AG08395 (cell line): ENCODE measurements at regions not wholly inside any gene's neighbourhood (a gene's known extent, or its start where the extent isn't known, plus 50 kb on each side); places are given as distances from the start of the nearest gene placed in this dataset.

Source experiments
- DNase-seq: peaks from one replicate; pipeline ENCODE4 v3.0.0; 2012; ENCODE audit warnings: mixed read lengths, low spot score

- no peak for DNase-seq
These were observed 282.9 kb upstream of the ZPLD1 start for GRCh38 chr3:102151935-102152334.

DNA sequence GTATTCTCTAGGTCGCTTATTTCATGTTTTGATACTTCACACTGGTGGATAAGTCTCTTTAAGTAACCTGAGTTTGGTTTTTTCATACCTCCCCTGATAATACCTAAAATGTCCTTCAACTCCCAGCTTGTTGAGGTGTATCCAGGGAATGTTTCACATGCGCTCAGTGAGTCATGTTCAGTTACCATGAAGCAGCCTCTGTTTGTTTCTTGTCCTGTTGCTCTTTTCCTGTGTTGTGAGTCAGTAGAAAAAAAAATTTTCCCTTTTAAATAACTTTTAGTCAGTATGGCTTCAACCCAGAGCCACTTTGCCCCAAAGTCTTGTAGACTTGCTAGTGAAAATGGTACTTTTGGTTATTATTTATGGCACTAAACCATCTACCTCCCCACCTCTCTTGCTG lies 278.4 kb upstream of the ZPLD1 start:
- peak; percentile 79 for DNase-seq

DNA sequence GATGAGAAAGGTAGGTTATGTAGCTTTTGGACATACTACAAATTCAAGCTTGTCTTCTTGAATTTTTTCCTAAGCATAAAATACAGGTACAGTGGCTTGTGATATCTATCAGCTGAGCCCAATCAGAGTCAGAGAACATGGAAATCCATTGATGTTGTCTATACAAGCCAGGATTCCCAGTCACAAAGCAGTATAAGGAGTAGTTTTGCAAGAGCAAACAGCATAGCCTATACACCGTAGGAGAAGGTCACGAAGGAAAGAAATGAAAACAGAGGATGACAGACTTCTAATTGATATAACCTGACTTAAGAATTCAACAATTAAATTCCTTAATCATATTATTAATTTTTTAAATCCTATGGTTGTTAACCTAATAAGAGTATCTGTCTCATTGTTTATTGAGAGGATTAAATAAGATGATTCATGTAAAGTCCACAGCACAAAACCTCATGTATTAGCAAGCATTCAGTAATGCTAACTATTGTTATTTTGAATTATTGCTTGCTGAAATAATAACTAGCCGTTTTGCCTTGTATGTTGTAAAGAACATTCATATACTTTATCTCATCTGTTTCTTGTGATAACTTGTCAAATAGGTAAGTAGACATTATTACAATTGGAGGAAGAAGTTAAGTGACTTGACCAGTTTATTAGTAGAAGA lies 276.6 kb upstream of the ZPLD1 start:
- DNase-seq, result no peak

DNA sequence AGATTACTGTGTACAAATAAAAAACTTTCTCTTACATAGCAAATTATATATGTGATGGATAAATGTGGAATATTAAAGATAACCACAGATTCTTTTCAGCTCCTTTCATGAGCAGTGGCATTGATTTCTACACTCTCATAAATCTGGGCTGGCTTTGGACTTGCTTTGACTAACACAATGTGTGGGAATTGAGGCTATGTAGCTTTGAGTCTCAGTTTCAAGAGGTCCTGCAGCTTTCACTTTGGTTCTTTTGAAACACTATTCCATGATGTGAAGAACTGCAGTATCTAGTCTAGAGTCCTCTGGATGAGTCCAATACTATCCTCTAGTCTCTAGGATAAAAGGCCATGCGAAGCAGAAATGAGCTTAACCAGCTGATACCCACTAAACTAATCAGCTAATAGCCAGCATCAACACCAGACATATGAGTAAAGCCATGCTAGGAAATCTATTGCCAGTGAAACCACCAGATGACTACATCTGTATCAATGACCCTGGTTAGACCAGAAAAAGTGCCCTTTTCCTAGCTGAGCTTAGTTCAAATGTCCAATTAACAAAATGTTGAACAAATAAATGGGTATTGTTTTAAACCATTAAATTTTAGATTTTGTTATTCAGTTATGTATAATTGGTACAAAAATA lies 274.9 kb upstream of the ZPLD1 start:
- DNase-seq, result no peak

DNA sequence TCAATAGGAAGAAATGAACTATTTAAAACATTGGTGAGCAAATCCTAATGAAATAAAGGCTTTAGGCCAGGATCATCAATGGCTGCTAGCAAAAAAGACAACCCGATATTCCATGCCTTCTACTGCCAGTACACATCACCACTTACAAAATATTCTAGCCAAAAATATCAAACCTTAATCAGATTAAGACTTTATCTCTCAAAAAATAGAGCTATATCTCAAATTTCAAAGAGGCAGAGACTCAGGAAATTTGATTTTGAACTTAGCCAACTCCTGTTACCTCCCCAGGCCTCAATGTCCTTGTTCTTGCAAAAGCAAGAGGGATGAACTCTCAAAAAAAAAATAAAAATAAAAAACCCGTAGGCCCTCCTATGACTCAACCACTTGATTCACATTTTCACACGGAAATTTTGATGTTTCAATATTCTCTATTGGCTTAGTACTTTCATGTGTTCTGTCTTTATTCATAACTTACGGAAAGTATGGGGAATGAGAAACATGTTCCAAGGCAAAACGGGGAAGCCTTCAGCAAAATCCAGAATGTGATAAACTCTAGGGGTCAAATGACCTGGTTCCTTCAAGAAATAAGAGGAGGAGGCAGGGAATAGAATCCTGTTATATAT lies 273.3 kb upstream of the ZPLD1 start:
- no peak for DNase-seq

GRCh38 chr3:102162251-102162650 lies 272.6 kb upstream of the ZPLD1 start:
- DNase-seq, result no peak

- no peak for DNase-seq
These were observed 271.6 kb upstream of the ZPLD1 start for GRCh38 chr3:102163039-102163817.

DNA sequence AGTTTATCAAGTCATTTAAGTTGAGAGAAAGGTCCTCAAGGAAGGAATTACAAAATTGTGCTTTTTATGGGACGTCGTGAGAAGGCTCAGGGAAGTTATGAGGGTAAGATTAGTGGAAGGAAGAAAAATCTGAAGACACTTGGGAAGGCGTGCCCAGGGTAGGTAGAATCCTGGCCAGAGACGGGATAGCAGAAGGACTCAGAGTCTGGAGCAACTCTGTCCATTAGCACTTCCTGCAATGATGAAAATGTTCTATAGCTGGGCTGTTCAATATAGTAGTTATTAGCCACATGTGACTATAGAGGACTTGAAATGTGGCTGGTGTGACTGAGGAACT lies 271.0 kb upstream of the ZPLD1 start:
- no peak for DNase-seq

GRCh38 chr3:102165367-102165766 lies 269.4 kb upstream of the ZPLD1 start:
- peak; percentile 62 for DNase-seq

DNA sequence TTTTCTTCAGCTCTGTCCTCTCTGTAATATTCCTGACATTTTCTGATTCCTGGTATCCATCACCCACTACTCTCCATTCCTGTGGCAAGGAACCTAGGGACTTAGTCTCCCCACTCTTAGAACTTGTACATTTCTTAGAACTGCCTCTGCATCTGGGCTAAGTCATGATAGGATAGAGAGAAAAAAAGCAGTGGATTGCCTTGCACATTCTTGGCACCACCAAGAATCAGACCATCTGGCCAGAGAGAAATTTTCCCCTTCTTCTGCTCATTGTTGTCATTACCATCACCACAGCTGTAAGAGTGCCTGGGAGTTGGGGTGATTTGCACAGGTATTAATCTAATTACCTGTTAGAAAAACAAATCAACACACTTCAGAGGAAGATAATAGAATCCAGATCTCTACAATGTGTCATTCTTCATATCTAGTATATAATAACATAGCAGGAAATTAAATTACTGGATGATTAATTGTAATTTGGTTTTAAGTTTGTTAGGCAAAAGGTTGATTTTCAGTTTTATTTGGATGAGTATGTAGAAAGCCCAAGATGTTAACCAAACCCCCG lies 264.8 kb upstream of the ZPLD1 start:
- no peak for DNase-seq

DNA sequence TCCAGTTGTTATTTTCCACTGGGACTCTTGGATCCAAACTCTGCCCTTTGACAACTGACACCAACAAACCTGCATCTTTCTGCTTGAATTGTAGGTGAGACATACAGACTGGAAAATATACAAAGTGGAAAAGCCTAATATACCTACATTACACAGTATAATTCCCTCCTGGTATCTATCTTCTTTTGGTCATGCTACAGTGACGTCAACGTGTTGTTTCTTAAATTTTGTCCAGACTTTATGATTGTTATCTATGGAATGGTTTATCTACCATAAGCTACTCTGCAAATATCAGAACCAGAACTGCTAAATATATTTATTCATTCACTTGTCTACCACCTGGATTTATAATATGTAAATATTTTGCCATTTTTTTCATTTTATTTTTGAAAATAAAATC lies 264.3 kb upstream of the ZPLD1 start:
- DNase-seq, result no peak

GRCh38 chr3:102174312-102174712 lies 260.5 kb upstream of the ZPLD1 start:
- DNase-seq, result no peak

- DNase-seq, result no peak
These were observed 259.9 kb upstream of the ZPLD1 start for GRCh38 chr3:102174832-102175374.

DNA sequence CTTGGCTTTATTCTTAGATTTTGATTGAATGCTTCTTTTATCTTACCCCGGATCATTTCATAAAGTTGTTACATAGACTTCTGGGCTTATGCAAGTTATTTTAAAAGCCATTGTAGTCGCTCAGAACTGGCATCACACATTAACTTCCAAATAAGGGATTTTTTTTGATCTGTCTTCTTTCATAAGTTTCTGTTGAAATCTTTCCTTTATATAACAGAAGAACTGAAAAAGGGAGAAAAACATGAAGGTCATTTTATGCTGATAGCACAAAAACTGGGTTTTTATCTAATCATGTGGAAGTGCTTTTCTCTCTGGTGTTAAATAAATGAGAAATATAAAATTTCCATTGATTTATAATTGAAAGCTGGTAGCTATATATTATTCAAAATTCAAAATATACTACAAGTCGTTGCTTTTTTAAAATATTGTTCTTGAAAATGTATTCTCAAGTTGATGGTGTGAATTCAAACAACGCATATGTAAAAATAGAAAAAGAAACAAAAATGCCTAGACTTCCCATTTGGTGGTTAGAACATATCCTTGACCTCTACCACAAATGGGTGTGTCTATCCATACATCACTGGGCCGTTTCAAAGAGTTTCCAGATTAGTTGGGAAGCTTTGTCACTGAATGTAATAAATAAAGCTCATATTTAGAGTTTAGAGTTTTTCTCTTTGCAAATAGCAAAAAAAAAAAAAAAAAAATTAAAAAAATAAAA lies 258.3 kb upstream of the ZPLD1 start:
- DNase-seq, result no peak

DNA sequence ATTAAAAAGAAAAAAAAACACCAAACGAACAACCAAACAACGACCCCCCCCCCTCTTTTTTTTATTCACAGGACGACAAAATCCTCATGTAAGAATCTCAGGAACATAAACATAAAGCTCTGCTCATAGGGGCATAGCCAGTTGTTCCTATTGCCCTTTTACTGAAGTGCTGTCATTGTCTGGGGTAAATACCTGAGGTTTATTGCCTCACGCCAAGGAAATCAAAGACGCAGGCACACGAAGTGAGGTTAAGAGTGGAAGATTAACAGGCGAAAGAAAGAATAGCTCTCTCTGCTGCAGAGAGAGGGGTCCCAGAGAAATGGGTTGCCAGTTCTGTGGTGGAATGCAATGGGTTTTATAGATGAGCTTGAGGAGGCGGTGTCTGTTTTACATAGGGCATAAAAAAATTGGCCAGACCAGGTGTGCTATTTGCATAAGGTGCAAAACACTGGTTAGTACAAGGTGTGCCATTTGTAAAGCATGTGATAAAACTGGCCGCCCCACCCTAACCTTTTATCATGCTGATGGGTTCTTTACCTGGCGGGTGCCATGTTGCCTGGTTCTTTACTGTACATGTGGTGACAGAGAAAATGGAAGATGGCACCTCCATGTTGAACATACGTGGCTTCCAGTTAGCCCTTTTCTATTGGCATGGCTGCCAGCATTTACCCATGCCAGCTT lies 257.6 kb upstream of the ZPLD1 start:
- DNase-seq, result no peak

GRCh38 chr3:102178817-102179216 lies 256.0 kb upstream of the ZPLD1 start:
- no peak for DNase-seq

DNA sequence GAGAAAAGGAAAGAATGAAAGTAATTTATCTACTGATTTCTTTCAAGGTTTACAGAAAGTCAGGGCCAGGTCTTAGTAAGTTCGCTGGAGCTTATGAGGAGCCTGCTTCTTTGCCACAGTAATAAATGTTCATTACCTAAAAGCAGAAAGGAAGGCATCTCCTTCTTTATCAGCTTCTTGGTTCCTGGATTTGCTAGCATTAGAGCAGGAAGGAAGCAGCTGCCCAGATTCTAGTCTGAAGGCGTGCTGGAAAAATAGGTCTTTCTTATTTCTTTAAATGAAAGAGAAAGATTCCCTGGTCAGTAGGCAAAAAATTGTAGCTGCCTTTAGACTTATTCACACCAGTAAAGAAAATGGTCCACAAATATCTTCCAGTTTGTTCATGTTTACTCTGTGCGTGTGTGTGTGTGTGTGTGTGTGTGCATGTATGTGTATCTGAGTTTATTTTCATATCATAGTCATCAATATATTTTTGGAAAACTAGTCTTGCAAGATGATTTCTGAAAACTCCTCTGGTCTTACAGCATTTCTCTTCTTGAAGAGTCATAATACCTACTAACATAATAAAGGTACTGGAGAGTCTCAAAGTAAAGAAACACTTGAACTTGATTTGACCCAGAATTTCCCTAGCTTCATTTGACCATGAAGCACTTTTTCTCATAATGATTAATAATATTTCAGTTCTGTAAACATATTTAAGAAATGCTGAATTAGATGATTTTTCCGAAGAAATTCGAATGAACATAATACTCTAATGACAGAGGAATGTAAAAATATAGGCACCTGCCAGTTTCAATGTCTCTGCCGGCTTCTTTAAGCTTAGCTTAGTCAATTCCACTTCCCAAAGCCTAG lies 255.3 kb upstream of the ZPLD1 start:
- DNase-seq, result no peak

DNA sequence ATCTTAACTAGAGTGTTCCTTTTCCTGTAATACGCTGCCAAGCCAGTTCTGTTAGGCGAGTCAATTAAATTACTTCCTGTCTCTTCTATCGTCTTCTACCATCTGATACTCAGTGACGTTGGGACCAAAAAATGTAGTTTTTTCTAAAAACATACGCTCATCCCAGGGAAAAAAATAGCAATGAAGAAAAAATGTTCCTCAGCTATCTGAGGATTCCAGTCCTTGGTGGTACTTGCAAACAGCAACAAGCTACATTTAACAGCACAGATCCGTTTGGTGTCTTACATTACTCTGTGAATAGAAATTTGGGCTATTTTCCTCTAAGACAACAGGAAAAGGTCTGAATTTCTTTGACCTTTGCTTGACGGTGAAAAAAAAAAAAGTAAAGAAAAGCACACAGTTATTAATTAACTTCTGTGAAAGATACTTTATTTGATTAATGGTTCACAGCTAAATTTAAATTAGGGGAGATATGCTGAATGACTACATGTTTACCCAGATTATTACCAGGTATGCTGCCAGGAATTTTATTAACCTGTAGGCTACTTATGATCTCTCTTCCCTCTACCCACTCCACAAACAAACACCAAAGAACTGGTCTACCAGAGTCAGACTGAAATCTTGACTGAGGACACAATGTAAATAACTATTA lies 254.4 kb upstream of the ZPLD1 start:
- peak; percentile 75 for DNase-seq

GRCh38 chr3:102181175-102181920 lies 253.5 kb upstream of the ZPLD1 start:
- DNase-seq, result peak; percentile 65
